T-helper 17 cell (primary cell): ENCODE measurements at regions not wholly inside any gene's neighbourhood (a gene's known extent, or its start where the extent isn't known, plus 50 kb on each side); places are given as distances from the start of the nearest gene placed in this dataset.
"Not testable (repeated sequence)": the region's sequence is repeated elsewhere in the genome, so short reads cannot be mapped to it uniquely, and the experiment has no call there.

Experiments
- ATAC-seq: fragments of 150-1000 bp; cut with Tn5 transposase; 2 replicates; pipeline ENCODE4 v1.10.0; 2021; ENCODE audit warnings: mild to moderate bottlenecking, moderate library complexity
- DNase-seq, 3 donors: peaks; one replicate each; pipeline versions ENCODE4 v3.0.0 to v3.0.0-alpha.2; 2020 to 2021
- H3K9me3 ChIP-seq: one replicate; pipeline ENCODE4 v1.7.0; 2013; ENCODE audit warnings: low read length, mild to moderate bottlenecking; ENCODE audit not compliant: control insufficient read depth, poor library complexity, severe bottlenecking
- H3K27ac Mint-ChIP-seq: one replicate; pipeline ENCODE4 v1.8.0; 2022; ENCODE audit warnings: mild to moderate bottlenecking, moderate library complexity, mixed read lengths
- H3K27me3 Mint-ChIP-seq: one replicate; pipeline ENCODE4 v1.8.0; 2022; ENCODE audit warnings: mixed read lengths
- H3K36me3 Mint-ChIP-seq: one replicate; pipeline ENCODE4 v1.8.0; 2022; ENCODE audit warnings: low read depth, mixed read lengths
- H3K4me1 Mint-ChIP-seq: one replicate; pipeline ENCODE4 v1.8.0; 2022; ENCODE audit warnings: mild to moderate bottlenecking, mixed read lengths
- H3K4me3 Mint-ChIP-seq: one replicate; pipeline ENCODE4 v1.8.0; 2022; ENCODE audit warnings: mild to moderate bottlenecking, moderate library complexity, mixed read lengths

GRCh38 chr7:142507066-142507465, 242.2 kb upstream of the PRSS1 start:
- DNase-seq, H3K4me1 Mint-ChIP-seq, H3K9me3 ChIP-seq, H3K4me3 Mint-ChIP-seq, ATAC-seq, H3K27me3 Mint-ChIP-seq, H3K36me3 Mint-ChIP-seq: not testable (repeated sequence)
- H3K27ac Mint-ChIP-seq, result peak overlapping the region; percentile 82

- no peaks in the 10 kb centered on the region for H3K27me3 Mint-ChIP-seq
- H3K27ac Mint-ChIP-seq, result no peak overlapping the region
- ATAC-seq (no peak), DNase-seq (no peak)
- H3K4me3 Mint-ChIP-seq, result no peak overlapping the region
- H3K36me3 Mint-ChIP-seq, result peaks cover 3% of the 10 kb centered on the region
- peaks cover 10% of the 10 kb centered on the region for H3K4me1 Mint-ChIP-seq
- H3K9me3 ChIP-seq, result no peaks in the 10 kb centered on the region
These were observed 242.7 kb upstream of the PRSS1 start for GRCh38 chr7:142506601-142507000.

GRCh38 chr7:142503949-142504348, 245.3 kb upstream of the PRSS1 start:
- DNase-seq, H3K27ac Mint-ChIP-seq, H3K27me3 Mint-ChIP-seq, H3K9me3 ChIP-seq, H3K4me3 Mint-ChIP-seq, H3K36me3 Mint-ChIP-seq, ATAC-seq: not testable (repeated sequence)
- H3K4me1 Mint-ChIP-seq, result peaks cover 21% of the 10 kb centered on the region

GRCh38 chr7:142503036-142503435, 245.2 kb upstream of the PRSS58 start:
- Mint-ChIP-seq H3K4me3 (no peak overlapping the region), H3K36me3 (peaks cover 3% of the 10 kb centered on the region), H3K27ac (no peak overlapping the region), H3K4me1 (peaks cover 18% of the 10 kb centered on the region), H3K27me3 (no peaks in the 10 kb centered on the region)
- H3K9me3 ChIP-seq, result no peaks in the 10 kb centered on the region
- DNase-seq, result no peak
- ATAC-seq, result no peak

GRCh38 chr7:142501434-142501833, 243.6 kb upstream of the PRSS58 start:
- DNase-seq (no peak), ATAC-seq (no peak)
- Mint-ChIP-seq H3K27ac (peak overlapping the region; percentile 70), H3K27me3 (no peaks in the 10 kb centered on the region), H3K4me1 (peaks cover 23% of the 10 kb centered on the region), H3K36me3 (peaks cover 3% of the 10 kb centered on the region), H3K4me3 (no peak overlapping the region)
- H3K9me3 ChIP-seq, result no peaks in the 10 kb centered on the region

- peaks cover 25% of the 10 kb centered on the region for H3K4me1 Mint-ChIP-seq
- H3K36me3 Mint-ChIP-seq, result peaks cover 3% of the 10 kb centered on the region
- peak; percentile 75 for ATAC-seq
- peak overlapping the region; percentile 76 for H3K4me3 Mint-ChIP-seq
- DNase-seq, result no peak
- no peaks in the 10 kb centered on the region for H3K9me3 ChIP-seq
- H3K27ac Mint-ChIP-seq, result peak overlapping the region; percentile 94
- no peaks in the 10 kb centered on the region for H3K27me3 Mint-ChIP-seq
These were observed 242.5 kb upstream of the PRSS58 start for GRCh38 chr7:142500366-142500765.

GRCh38 chr7:142499635-142500034, 241.8 kb upstream of the PRSS58 start:
- Mint-ChIP-seq H3K4me1 (peaks cover 25% of the 10 kb centered on the region), H3K27me3 (no peaks in the 10 kb centered on the region), H3K27ac (peak overlapping the region; percentile 94), H3K4me3 (peak overlapping the region; percentile 67), H3K36me3 (peaks cover 3% of the 10 kb centered on the region)
- H3K9me3 ChIP-seq, result no peaks in the 10 kb centered on the region
- DNase-seq (no peak), ATAC-seq (peak; percentile 17)

GRCh38 chr7:142498364-142498763, 240.5 kb upstream of the PRSS58 start:
- no peaks in the 10 kb centered on the region for H3K27me3 Mint-ChIP-seq
- ATAC-seq, result no peak
- H3K9me3 ChIP-seq, result no peaks in the 10 kb centered on the region
- H3K27ac Mint-ChIP-seq, result no peak overlapping the region
- H3K36me3 Mint-ChIP-seq, result peaks cover 3% of the 10 kb centered on the region
- peaks cover 25% of the 10 kb centered on the region for H3K4me1 Mint-ChIP-seq
- DNase-seq, result no peak
- no peak overlapping the region for H3K4me3 Mint-ChIP-seq

- Mint-ChIP-seq H3K27ac (peak overlapping the region; percentile 57), H3K4me3 (peak overlapping the region; percentile 71), H3K4me1 (peaks cover 25% of the 10 kb centered on the region), H3K36me3 (no peaks in the 10 kb centered on the region), H3K27me3 (no peaks in the 10 kb centered on the region)
- peak; percentile 66 for ATAC-seq
- H3K9me3 ChIP-seq, result no peaks in the 10 kb centered on the region
- no peak for DNase-seq
These were observed 238.7 kb upstream of the PRSS58 start for GRCh38 chr7:142496545-142496991.

GRCh38 chr7:142495879-142496278, 238.0 kb upstream of the PRSS58 start:
- H3K27me3 Mint-ChIP-seq, ATAC-seq, H3K4me3 Mint-ChIP-seq, H3K9me3 ChIP-seq, H3K27ac Mint-ChIP-seq, DNase-seq, H3K36me3 Mint-ChIP-seq: not testable (repeated sequence)
- peaks cover 24% of the 10 kb centered on the region for H3K4me1 Mint-ChIP-seq

GRCh38 chr7:142495301-142495700, 237.4 kb upstream of the PRSS58 start:
- not testable (repeated sequence) for DNase-seq, H3K27ac Mint-ChIP-seq, H3K27me3 Mint-ChIP-seq, ATAC-seq, H3K4me3 Mint-ChIP-seq, H3K9me3 ChIP-seq, H3K36me3 Mint-ChIP-seq
- H3K4me1 Mint-ChIP-seq, result peaks cover 18% of the 10 kb centered on the region

GRCh38 chr7:142494021-142494420, 236.2 kb upstream of the PRSS58 start:
- H3K36me3 Mint-ChIP-seq, result peaks cover 2% of the 10 kb centered on the region
- DNase-seq (no peak), ATAC-seq (no peak)
- no peak overlapping the region for H3K4me3 Mint-ChIP-seq
- no peaks in the 10 kb centered on the region for H3K27me3 Mint-ChIP-seq
- H3K9me3 ChIP-seq, result no peaks in the 10 kb centered on the region
- peak overlapping the region; percentile 27 for H3K27ac Mint-ChIP-seq
- peaks cover 12% of the 10 kb centered on the region for H3K4me1 Mint-ChIP-seq

- no peaks in the 10 kb centered on the region for H3K9me3 ChIP-seq
- ATAC-seq, result no peak
- Mint-ChIP-seq H3K4me1 (peaks cover 19% of the 10 kb centered on the region), H3K4me3 (no peak overlapping the region), H3K27me3 (no peaks in the 10 kb centered on the region), H3K36me3 (peaks cover 4% of the 10 kb centered on the region), H3K27ac (no peak overlapping the region)
- no peak for DNase-seq
These were observed 231.0 kb upstream of the PRSS58 start for GRCh38 chr7:142488842-142489241.

- H3K9me3 ChIP-seq, result no peaks in the 10 kb centered on the region
- no peaks in the 10 kb centered on the region for H3K27me3 Mint-ChIP-seq
- no peak overlapping the region for H3K27ac Mint-ChIP-seq
- DNase-seq (no peak), ATAC-seq (no peak)
- peaks cover 23% of the 10 kb centered on the region for H3K4me1 Mint-ChIP-seq
- H3K36me3 Mint-ChIP-seq, result peaks cover 4% of the 10 kb centered on the region
- no peak overlapping the region for H3K4me3 Mint-ChIP-seq
These were observed 230.3 kb upstream of the PRSS58 start for GRCh38 chr7:142488036-142488633.
